ENCODE measurements at regions not wholly inside any gene's neighbourhood (a gene's known extent, or its start where the extent isn't known, plus 50 kb on each side); places are given as distances from the start of the nearest gene placed in this dataset.

DNA sequence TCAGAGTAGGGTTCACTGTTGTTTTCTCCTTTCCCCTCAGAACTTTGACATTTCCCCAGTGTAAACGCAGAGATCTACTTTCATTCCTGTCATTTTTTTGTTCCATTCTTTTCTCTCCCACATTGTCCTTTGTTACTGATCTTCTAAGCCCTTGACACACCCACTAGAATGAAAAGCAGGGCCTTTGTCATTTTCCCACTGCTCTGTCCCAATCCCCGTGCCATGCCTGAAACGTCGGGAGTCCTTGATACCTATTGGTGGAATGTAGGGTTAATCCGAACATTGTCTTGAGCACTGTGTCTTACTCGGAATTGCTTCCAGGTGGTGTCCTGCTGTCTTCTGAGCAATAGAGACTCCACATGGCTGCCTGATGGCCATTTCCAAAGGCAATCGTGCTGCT is 887.1 kb upstream of the FRG1 start:
- Mint-ChIP-seq H3K9me3 (peaks cover 13% of the 10 kb centered on the region), H3K4me3 (no peak overlapping the region), H3K27me3 (no peaks in the 10 kb centered on the region), H3K27ac (no peak overlapping the region), H3K4me1 (ENCODE audit: low read depth) (no peaks in the 10 kb centered on the region), H3K36me3 (ENCODE audit: low read depth) (no peaks in the 10 kb centered on the region)

- H3K36me3 Mint-ChIP-seq (ENCODE audit: low read depth), result no peaks in the 10 kb centered on the region
- no peak overlapping the region for H3K27ac Mint-ChIP-seq
- H3K4me1 Mint-ChIP-seq (ENCODE audit: low read depth), result no peaks in the 10 kb centered on the region
- no peak overlapping the region for H3K4me3 Mint-ChIP-seq
- H3K9me3 Mint-ChIP-seq, result peaks cover 26% of the 10 kb centered on the region
- H3K27me3 Mint-ChIP-seq, result no peaks in the 10 kb centered on the region
These were observed 880.6 kb upstream of the FRG1 start for GRCh38 chr4:189060104-189060503.

GRCh38 chr4:189062047-189062820 is 878.4 kb upstream of the FRG1 start:
- Mint-ChIP-seq H3K27ac (no peak overlapping the region), H3K4me1 (ENCODE audit: low read depth) (no peaks in the 10 kb centered on the region), H3K9me3 (peaks cover 25% of the 10 kb centered on the region), H3K27me3 (no peaks in the 10 kb centered on the region), H3K4me3 (no peak overlapping the region), H3K36me3 (ENCODE audit: low read depth) (no peaks in the 10 kb centered on the region)

GRCh38 chr4:189069772-189070171 is 870.9 kb upstream of the FRG1 start:
- no peaks in the 10 kb centered on the region for H3K4me1 Mint-ChIP-seq (ENCODE audit: low read depth)
- H3K9me3 Mint-ChIP-seq, result peaks cover 7% of the 10 kb centered on the region
- no peak overlapping the region for H3K27ac Mint-ChIP-seq
- no peak overlapping the region for H3K4me3 Mint-ChIP-seq
- no peaks in the 10 kb centered on the region for H3K27me3 Mint-ChIP-seq
- H3K36me3 Mint-ChIP-seq (ENCODE audit: low read depth), result no peaks in the 10 kb centered on the region

DNA sequence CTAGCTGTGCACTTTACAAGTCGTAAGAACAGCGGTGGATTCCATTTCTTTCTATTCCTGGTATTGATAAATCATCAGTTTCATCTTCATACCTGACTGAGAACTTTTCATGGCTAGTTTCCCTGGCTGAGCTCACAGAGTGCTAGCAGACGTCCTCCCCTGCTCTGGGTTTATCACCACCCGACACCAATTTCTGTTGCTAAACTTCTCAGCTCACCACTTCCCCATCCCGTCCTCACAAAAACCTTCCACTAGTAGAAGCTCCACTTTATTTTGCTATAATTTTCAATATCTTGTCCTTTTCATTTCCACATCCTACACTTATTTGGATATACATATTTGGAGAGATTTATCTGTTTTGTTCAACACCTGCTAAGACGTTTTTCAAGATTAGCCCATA is 869.4 kb upstream of the FRG1 start:
- H3K4me1 Mint-ChIP-seq (ENCODE audit: low read depth), result no peaks in the 10 kb centered on the region
- no peak overlapping the region for H3K4me3 Mint-ChIP-seq
- no peak overlapping the region for H3K27ac Mint-ChIP-seq
- peaks cover 10% of the 10 kb centered on the region for H3K9me3 Mint-ChIP-seq
- H3K27me3 Mint-ChIP-seq, result no peaks in the 10 kb centered on the region
- no peaks in the 10 kb centered on the region for H3K36me3 Mint-ChIP-seq (ENCODE audit: low read depth)

DNA sequence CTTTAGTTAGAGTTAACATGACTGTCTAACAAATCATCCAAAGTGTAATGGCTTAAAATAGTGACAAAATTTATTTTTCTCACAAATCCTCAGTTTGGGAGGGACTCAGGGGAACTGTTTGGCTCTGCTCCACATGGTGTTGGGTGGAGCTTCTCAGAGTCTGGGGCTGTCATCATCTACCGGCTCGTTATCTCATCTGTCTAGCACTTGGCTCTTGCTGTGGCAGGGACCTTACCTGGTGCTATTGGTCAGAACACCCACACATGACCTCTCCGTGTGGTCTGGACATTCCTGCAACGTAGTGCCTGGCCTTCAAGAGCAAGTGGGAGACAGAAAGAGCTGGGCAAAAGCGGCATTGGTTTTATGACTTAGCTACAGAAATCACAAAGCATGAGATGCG is 866.9 kb upstream of the FRG1 start:
- no peaks in the 10 kb centered on the region for H3K4me1 Mint-ChIP-seq (ENCODE audit: low read depth)
- H3K36me3 Mint-ChIP-seq (ENCODE audit: low read depth), result no peaks in the 10 kb centered on the region
- no peak overlapping the region for H3K27ac Mint-ChIP-seq
- no peak overlapping the region for H3K4me3 Mint-ChIP-seq
- H3K9me3 Mint-ChIP-seq, result peaks cover 19% of the 10 kb centered on the region
- no peaks in the 10 kb centered on the region for H3K27me3 Mint-ChIP-seq

- no peaks in the 10 kb centered on the region for H3K27me3 Mint-ChIP-seq
- peaks cover 9% of the 10 kb centered on the region for H3K9me3 Mint-ChIP-seq
- H3K27ac Mint-ChIP-seq, result no peak overlapping the region
- H3K36me3 Mint-ChIP-seq (ENCODE audit: low read depth), result no peaks in the 10 kb centered on the region
- no peaks in the 10 kb centered on the region for H3K4me1 Mint-ChIP-seq (ENCODE audit: low read depth)
- H3K4me3 Mint-ChIP-seq, result no peak overlapping the region
These were observed 858.8 kb upstream of the FRG1 start for GRCh38 chr4:189081826-189082225.

- H3K4me3 Mint-ChIP-seq, result no peak overlapping the region
- no peaks in the 10 kb centered on the region for H3K9me3 Mint-ChIP-seq
- H3K36me3 Mint-ChIP-seq (ENCODE audit: low read depth), result no peaks in the 10 kb centered on the region
- no peak overlapping the region for H3K27ac Mint-ChIP-seq
- H3K27me3 Mint-ChIP-seq, result no peaks in the 10 kb centered on the region
- H3K4me1 Mint-ChIP-seq (ENCODE audit: low read depth), result no peaks in the 10 kb centered on the region
These were observed 856.9 kb upstream of the FRG1 start for GRCh38 chr4:189083769-189084168.

- Mint-ChIP-seq H3K4me1 (ENCODE audit: low read depth) (no peaks in the 10 kb centered on the region), H3K4me3 (no peak overlapping the region), H3K36me3 (ENCODE audit: low read depth) (no peaks in the 10 kb centered on the region), H3K9me3 (no peaks in the 10 kb centered on the region), H3K27me3 (no peaks in the 10 kb centered on the region), H3K27ac (no peak overlapping the region)
These were observed 856.0 kb upstream of the FRG1 start for GRCh38 chr4:189084671-189085070.

- Mint-ChIP-seq H3K4me1 (ENCODE audit: low read depth) (no peaks in the 10 kb centered on the region), H3K36me3 (ENCODE audit: low read depth) (no peaks in the 10 kb centered on the region), H3K9me3 (peaks cover 7% of the 10 kb centered on the region), H3K4me3 (no peak overlapping the region), H3K27me3 (no peaks in the 10 kb centered on the region), H3K27ac (no peak overlapping the region)
These were observed 852.7 kb upstream of the FRG1 start for GRCh38 chr4:189087971-189088370.

DNA sequence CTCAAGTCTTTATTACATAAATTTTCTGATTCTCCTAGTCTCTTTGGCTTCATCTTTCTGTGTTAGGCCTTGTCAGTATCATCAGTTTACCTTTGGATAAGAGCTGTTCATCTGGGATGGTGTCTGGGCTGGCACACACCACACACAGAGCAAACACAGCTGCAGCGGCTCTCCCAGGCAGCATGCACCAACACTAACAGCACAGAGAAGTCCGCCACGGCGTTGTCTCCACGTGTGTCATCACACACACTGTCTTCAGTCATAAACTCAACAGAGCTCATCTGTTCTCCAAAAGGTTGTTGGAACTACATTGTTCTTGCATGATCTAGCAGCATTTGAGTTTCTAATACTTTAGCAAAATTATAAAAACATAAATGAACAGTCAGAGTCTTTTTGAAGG is 851.9 kb upstream of the FRG1 start:
- Mint-ChIP-seq H3K4me3 (no peak overlapping the region), H3K36me3 (ENCODE audit: low read depth) (no peaks in the 10 kb centered on the region), H3K9me3 (peaks cover 7% of the 10 kb centered on the region), H3K27ac (no peak overlapping the region), H3K4me1 (ENCODE audit: low read depth) (no peaks in the 10 kb centered on the region), H3K27me3 (no peaks in the 10 kb centered on the region)

- Mint-ChIP-seq H3K4me3 (no peak overlapping the region), H3K36me3 (ENCODE audit: low read depth) (no peaks in the 10 kb centered on the region), H3K27ac (no peak overlapping the region), H3K27me3 (no peaks in the 10 kb centered on the region), H3K9me3 (peaks cover 7% of the 10 kb centered on the region), H3K4me1 (ENCODE audit: low read depth) (no peaks in the 10 kb centered on the region)
These were observed 850.4 kb upstream of the FRG1 start for GRCh38 chr4:189090174-189090814.

- Mint-ChIP-seq H3K36me3 (ENCODE audit: low read depth) (no peaks in the 10 kb centered on the region), H3K27ac (no peak overlapping the region), H3K27me3 (no peaks in the 10 kb centered on the region), H3K4me1 (ENCODE audit: low read depth) (no peaks in the 10 kb centered on the region), H3K4me3 (no peak overlapping the region), H3K9me3 (peaks cover 12% of the 10 kb centered on the region)
These were observed 848.1 kb upstream of the FRG1 start for GRCh38 chr4:189092581-189092980.

- Mint-ChIP-seq H3K4me3 (no peak overlapping the region), H3K36me3 (ENCODE audit: low read depth) (no peaks in the 10 kb centered on the region), H3K4me1 (ENCODE audit: low read depth) (no peaks in the 10 kb centered on the region), H3K9me3 (peaks cover 17% of the 10 kb centered on the region), H3K27me3 (no peaks in the 10 kb centered on the region), H3K27ac (no peak overlapping the region)
These were observed 844.6 kb upstream of the FRG1 start for GRCh38 chr4:189096108-189096507.

- H3K27me3 Mint-ChIP-seq, result no peaks in the 10 kb centered on the region
- H3K4me3 Mint-ChIP-seq, result no peak overlapping the region
- H3K36me3 Mint-ChIP-seq (ENCODE audit: low read depth), result no peaks in the 10 kb centered on the region
- H3K27ac Mint-ChIP-seq, result no peak overlapping the region
- no peaks in the 10 kb centered on the region for H3K4me1 Mint-ChIP-seq (ENCODE audit: low read depth)
- peaks cover 16% of the 10 kb centered on the region for H3K9me3 Mint-ChIP-seq
These were observed 844.0 kb upstream of the FRG1 start for GRCh38 chr4:189096717-189097116.
